Peyer's patch (tissue), 4 donors: ENCODE measurements at regions not wholly inside any gene's neighbourhood (a gene's known extent, or its start where the extent isn't known, plus 50 kb on each side); places are given as distances from the start of the nearest gene placed in this dataset.

Experiments used
- DNase-seq, 3 donors: peaks; one replicate each; pipeline ENCODE4 v3.0.0-alpha.2; 2017 to 2019
- H3K27ac ChIP-seq, 4 donors: fragments of 200-600 bp; sonication (generic); one replicate each; pipeline ENCODE4 v1.5.1; 2016 to 2019
- H3K27me3 ChIP-seq, 2 donors: fragments of 200-600 bp; sonication (generic); one replicate each; pipeline ENCODE4 v1.5.1; 2019
- H3K36me3 ChIP-seq, 3 donors: fragments of 200-600 bp; sonication (generic); one replicate each; pipeline ENCODE4 v1.5.1; 2016 to 2019
- H3K4me1 ChIP-seq, 4 donors: fragments of 200-600 bp; sonication (generic); one replicate each; pipeline ENCODE4 v1.5.1; 2016 to 2019
- H3K4me3 ChIP-seq, 4 donors: fragments of 200-600 bp; sonication (generic); 1 replicate in 3 of 4; 2 replicates in 1 of 4; pipeline ENCODE4 v1.5.1; 2016 to 2019; ENCODE audit warnings: mild to moderate bottlenecking in 1 of 4
- H3K9me3 ChIP-seq, 4 donors: fragments of 200-600 bp; sonication (generic); one replicate each; pipeline ENCODE4 v1.5.1; 2016 to 2019; ENCODE audit warnings: mild to moderate bottlenecking in 1 of 4
- CTCF ChIP-seq, 6 experiments: fragments of 450-650 bp in 4 of 6; fragments of 200-600 bp in 2 of 6; sonication (generic) in 1 of 6; IDR thresholded peaks; one replicate each; pipeline ENCODE4 v1.5.1; 2017 to 2019; ENCODE audit warnings: antibody characterized with exemption in 6 of 6, mild to moderate bottlenecking in 3 of 6, moderate library complexity in 1 of 6
- POLR2A ChIP-seq, 2 donors: fragments of 450-650 bp; IDR thresholded peaks; one replicate each; pipeline ENCODE4 v1.5.1; 2017; ENCODE audit warnings: antibody characterized with exemption in 2 of 2, mild to moderate bottlenecking in 2 of 2, moderate library complexity in 2 of 2

- DNase-seq, result no peak
- no peak overlapping the region for H3K27ac ChIP-seq
- peaks cover 0 to 7% (median 0%) of the 10 kb centered on the region in 4 donors for H3K9me3 ChIP-seq
- H3K36me3 ChIP-seq, result no peaks in the 10 kb centered on the region
- no peaks in the 10 kb centered on the region for H3K27me3 ChIP-seq
- TF ChIP-seq POLR2A (IDR thresholded peaks at IDR 0.05) (no peak), CTCF (IDR thresholded peaks at IDR 0.05) (no peak)
- no peaks in the 10 kb centered on the region for H3K4me1 ChIP-seq
- H3K4me3 ChIP-seq, result no peak overlapping the region
Measured at GRCh38 chr10:95122736-95123135, 53.4 kb upstream of the CYP2C8 start.

- DNase-seq, result no peak
- Histone ChIP-seq H3K4me1 (no peaks in the 10 kb centered on the region), H3K27ac (no peak overlapping the region), H3K9me3 (peaks cover 0 to 7% (median 0%) of the 10 kb centered on the region in 4 donors), H3K4me3 (no peak overlapping the region), H3K27me3 (no peaks in the 10 kb centered on the region), H3K36me3 (no peaks in the 10 kb centered on the region)
- no peak for TF ChIP-seq CTCF (IDR thresholded peaks at IDR 0.05)
- no peak for TF ChIP-seq POLR2A (IDR thresholded peaks at IDR 0.05)
Measured at GRCh38 chr10:95121904-95122303, 52.6 kb upstream of the CYP2C8 start.
